Umbilical cord (tissue), 1 donor: ENCODE measurements at regions not wholly inside any gene's neighbourhood (a gene's known extent, or its start where the extent isn't known, plus 50 kb on each side); places are given as distances from the start of the nearest gene placed in this dataset.

Source experiments
- DNase-seq: peaks from one replicate; pipeline ENCODE4 v3.0.0-alpha.2; 2015; ENCODE audit warnings: low spot score

DNA sequence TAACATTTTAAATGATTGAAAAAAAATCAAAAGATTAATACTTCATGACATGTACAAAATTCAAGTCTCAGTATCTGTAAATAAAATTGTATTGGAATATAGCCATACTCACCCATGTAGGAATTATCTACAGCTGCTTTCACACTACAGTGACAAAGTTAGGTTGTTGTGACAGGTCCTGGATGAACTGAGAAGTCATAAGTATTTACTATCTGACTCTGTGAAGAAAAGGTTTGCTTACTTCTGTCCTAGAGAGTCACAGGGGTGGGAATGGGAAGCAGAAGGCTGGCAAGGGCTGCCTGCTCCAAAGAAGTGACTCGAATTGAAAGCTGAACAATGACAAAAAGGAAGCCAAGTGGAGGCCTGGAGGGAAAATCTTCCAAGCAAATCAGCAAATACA lies 155.2 kb downstream of the SLC30A10 start:
- DNase-seq, result no peak

DNA sequence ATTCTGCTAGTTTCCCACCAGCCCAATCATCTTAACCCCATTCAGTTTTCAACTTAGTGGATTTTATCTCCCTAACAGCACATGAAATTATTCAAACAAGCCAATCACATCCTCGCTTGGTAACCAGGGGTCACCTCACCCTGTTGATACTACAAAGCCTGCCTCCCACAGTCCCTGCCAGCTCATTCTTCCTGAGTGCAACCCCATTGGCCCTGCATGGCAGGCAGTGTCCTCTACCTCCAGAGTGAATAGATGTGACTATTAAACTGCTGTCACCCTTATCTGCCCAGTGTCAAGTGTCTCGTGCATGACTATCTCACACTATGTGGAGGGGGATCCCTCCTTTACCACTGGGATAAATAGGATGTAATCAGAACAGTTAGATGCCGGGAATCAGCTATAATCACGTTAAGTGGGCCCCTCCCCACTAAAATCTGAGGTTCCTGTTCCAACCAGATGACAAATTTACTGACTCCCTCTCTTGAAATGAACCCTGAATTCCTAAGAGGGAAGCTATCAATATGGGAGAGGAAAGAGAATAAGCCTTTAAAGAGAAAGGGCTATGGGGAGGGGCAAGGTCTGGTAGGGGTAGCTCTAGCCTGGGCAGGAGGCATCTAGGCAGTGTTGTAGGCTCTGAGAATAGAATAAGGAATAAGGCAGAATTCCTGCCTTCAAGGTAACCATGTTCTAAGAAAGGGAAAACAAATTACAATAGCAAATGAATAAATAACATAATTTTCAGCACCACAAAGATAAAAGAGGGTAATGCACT lies 155.9 kb downstream of the SLC30A10 start:
- DNase-seq, result no peak

DNA sequence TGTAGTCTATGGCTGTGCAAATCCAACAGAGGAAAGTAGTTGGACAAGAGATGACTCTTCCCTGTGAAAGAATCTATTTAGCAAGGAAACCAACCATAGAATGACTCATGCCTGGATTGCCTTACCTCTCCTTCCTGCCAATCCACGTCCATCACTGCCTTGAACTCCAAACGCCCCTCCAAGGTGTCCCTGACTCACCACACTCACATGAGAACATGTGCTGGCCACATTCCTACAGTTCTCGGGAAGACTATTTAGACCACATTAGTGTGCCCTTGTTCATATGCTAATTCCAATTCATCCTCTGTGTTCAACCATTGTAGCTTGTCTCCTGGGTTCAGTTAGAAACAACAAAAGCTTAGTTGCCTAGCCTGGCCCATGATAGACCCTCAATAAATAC lies 157.3 kb downstream of the SLC30A10 start:
- no peak for DNase-seq

DNA sequence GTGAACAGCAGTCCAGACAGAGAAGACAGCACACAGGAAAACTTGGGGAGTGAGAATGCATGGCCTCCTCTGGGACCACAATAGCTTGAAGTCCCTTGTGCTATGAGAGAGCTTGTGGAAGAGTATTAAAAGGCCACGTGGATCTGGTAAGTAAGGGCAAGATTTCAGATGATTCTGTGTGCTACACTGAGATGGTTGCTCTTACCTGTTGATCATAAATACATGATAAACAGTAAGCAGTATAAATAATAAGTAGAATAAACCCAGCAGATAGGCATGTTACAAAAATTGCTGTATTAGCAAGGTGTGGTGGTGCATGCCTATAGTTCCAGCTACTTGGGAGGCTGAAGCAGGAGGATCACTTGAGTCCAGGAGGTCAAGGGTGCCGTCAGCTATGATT lies 150.4 kb upstream of the ZC3H11B start:
- DNase-seq, result no peak

DNA sequence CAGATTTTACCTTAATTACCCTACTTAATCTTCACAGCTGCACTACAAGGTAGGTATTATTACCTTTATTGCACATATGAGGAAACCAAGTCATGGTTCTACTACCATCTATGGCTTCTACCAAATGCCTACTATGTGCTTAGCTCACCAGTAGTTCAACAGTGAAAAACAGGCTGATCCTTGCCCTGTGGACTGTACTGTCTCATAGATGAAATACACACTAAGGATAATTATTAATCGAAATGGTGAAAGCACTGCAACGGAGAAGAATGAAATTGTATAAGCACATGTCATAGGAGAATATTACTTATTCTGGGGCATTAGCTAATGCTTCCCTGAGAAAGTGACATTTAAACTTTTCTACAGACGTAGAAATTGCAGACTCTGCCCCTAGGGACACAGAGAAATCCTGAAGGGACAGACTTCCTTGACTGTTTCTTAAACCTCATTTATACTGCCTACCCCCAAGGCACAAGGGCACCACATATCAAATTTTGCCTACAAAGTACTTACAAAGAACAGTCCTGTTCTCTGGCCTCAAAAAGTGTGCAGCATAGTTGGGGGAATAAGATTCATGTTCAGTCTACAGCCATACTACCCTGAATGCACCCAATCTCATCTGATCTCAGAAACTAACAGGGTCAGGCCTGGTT lies 148.4 kb upstream of the ZC3H11B start:
- DNase-seq, result no peak

DNA sequence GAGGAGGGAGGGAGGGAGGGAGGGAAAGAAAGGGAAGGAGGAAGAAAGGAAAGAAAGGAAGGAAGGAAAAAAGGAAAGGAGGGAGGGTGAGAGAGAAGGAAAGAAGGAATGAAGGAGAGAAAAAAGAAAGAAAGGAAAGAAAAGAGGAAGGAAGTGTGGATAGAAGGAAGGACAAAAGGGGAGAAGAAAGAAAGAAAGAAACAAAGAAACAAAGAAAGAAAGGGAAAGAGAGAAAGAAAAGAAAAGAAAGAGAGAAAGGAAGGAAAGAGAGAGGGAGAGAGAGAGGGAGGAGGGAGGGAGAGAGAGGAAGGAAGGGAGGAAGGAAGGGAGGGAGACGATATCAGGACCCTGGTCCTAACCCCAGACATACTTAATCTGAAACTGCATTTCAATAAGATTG lies 146.2 kb upstream of the ZC3H11B start:
- no peak for DNase-seq

DNA sequence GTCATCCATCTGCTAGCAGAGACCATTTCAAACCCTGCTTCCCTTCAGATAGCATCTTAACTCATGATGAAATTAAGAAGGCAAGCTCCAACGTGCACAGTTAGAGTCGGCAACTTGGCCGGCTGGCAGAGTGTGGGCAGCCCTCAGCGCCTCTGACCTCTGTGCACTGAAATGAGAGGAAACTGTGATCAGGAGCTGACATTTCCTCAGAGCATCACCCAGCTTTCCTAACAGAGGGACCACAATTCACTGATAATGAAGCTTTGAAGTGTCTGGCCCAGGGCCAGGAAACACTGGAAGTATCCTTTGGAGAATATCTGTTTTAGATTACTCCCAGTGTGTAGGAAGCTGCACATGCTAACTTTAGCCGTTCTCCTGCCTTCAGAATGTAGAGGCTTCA lies 145.0 kb upstream of the ZC3H11B start:
- peak; percentile 89 for DNase-seq

DNA sequence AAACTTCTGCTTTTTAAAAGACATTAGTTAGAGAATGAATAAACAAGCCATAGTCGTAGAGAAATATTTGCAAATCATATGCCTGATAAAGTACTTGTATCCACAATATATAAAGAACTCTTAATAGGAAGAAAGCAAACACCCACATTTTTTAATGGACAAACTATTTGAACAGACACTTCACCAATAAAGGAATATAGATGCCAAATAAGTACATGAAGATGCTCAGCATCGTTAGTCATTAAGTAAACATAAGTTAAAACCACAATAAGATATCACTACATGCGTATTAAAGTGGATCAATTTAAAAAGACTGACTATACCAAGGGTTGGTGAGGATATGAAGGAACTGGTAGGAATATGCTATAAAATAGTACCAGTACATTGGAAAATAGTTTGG lies 142.3 kb upstream of the ZC3H11B start:
- DNase-seq, result no peak

DNA sequence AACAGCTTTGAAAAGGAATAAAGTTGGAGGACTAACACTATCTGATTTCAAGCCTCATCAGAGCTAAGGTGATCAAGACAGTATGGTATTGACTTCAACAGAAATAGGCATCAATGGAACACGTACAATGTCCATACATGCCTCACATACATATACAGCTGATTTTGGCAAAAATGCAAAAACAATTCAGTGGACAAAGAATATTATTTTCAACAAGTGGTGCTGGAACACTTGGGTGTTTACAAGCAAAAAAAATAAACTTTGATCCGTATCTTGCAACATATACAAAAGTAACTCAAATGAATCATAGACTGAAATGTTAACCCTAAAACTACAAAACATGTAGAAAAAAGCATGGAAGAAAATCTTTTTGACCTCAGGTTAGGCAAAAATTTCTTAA lies 141.9 kb upstream of the ZC3H11B start:
- DNase-seq, result no peak

DNA sequence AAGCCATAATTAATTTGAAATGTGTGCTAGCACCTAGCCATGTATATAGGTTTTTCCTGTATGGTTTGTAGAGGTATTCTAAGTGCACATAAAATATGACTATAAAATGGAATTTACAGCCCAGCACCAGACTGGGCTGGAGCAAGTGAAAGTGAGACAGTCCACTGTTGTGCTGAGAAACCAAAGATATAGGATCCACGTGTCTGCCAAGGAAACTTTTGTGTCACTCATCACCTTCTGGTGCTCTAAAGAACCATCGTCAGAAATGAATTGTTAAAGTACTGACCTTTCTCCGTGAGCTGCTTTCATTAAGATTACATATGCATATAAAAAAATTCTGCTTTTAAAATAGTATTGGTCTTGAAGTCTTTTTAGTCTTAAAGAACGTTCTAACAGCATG lies 141.0 kb upstream of the ZC3H11B start:
- DNase-seq, result no peak

DNA sequence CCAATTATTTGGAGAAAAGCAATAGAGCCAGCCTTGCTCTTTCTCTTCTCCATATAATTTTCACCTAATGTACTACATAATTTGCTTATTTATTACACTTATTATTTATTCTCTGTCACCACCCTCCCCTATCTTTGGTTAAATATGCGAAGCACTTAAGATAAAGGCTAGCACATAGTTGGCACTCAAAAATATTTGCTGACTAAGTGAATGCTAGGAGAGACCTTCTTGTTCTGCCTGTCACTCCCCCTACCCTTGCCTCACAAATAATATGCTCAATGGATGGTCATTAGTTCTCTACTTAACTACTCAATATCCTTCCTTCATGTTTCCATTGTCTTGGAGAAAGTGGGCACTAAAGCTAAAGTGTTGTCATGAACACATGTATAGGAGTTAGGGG lies 139.7 kb upstream of the ZC3H11B start:
- DNase-seq, result no peak

DNA sequence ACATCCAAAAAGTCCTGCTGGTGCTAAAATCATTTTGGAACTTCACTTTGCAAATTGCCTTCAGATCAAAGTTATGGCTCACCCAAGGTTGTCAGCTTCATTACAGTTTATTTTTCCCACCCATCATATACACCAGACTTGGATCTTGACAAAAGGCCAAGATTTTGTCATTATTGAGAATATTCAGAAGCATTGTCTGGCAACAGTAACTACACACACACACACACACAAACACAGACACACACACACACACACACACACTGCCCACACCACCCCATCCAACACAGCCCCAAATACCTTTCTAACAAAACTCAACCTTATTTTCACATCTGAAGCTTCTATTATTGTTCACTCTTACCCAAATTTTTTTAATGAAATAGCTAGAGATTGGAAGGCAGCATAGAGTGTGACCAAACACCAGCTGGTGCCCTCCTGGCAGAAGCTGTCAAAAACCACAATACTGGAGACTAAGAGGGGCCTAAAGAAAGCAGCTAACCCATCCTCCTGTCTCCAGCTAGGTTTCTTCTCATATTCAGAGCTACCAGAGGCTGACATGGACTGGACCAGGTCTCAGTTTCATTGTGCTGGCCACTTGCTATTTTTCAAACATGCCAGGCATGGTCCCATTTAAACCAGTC lies 139.1 kb upstream of the ZC3H11B start:
- no peak for DNase-seq

DNA sequence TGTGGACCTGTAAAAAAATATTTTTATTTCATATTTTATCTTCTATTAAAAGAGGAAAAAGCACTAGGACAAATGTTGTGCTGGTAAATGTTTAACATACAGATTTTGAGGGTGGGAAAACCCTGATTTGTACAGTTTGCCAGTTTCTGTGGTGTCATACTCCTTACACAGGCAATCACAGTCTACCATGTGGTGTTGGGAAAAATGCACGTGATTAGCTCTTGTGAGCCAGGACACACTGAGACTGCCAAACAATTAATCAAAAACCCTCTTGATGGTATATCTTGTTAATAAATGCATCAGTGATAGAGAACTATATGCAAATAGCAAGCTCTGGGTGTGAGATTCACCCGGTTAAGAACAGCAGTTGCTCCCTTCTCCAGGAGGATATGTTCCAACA lies 136.5 kb upstream of the ZC3H11B start:
- no peak for DNase-seq

DNA sequence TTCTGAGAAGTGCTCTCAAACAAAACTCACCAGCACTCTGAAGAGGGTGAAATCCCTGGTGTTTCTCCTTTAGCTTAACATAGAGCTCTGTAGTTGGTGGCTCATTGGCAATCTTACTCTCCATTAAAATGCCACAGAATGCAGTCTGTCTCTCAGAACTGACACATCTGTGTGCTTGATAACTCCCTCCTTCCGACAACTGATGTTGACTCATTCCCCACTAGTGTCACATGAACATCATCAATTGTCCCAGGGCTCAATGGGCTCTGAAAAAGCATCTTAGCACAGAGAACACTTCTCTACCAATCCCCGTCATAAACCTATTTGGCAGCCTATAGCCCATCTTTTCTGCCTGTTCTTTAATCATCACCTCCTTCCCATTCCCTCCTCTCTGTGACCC lies 133.2 kb upstream of the ZC3H11B start:
- DNase-seq, result no peak

DNA sequence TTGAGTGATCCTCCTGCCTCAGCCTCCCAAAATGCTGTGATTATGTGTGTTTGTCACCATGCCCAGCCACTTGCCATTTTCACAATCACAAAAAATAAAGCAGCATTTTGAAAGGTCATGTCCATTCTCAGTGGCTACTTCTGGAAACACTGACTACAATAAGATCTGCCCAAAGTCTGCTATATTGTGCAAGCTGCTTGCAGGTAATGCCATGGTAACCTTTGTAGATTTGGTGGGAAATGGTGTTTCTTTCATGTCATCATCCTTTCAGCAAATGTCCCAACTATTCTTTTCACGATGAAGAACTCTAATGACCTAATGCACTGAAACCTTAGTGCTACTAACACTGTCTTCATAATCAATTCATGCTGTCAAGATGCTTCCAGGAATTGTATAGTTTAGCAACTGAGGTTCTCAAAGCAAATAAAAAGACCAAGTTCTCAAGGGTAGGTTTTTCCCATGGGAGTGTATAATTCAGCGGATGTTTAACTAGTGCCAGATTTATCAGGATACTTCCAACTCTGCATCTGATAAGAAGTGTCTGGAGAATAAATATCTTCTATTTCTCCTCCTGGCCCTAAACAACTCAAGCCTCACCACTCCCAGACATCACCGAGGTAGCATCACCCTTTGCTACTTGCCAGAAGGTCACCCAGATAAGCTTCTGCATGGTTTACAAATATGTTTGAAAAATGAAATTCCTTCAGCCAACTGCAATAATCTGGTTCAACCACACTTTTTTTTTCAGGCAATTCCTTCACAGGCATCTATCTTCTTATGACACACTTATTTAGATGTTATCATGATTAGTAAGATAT lies 132.0 kb upstream of the ZC3H11B start:
- DNase-seq, result no peak

DNA sequence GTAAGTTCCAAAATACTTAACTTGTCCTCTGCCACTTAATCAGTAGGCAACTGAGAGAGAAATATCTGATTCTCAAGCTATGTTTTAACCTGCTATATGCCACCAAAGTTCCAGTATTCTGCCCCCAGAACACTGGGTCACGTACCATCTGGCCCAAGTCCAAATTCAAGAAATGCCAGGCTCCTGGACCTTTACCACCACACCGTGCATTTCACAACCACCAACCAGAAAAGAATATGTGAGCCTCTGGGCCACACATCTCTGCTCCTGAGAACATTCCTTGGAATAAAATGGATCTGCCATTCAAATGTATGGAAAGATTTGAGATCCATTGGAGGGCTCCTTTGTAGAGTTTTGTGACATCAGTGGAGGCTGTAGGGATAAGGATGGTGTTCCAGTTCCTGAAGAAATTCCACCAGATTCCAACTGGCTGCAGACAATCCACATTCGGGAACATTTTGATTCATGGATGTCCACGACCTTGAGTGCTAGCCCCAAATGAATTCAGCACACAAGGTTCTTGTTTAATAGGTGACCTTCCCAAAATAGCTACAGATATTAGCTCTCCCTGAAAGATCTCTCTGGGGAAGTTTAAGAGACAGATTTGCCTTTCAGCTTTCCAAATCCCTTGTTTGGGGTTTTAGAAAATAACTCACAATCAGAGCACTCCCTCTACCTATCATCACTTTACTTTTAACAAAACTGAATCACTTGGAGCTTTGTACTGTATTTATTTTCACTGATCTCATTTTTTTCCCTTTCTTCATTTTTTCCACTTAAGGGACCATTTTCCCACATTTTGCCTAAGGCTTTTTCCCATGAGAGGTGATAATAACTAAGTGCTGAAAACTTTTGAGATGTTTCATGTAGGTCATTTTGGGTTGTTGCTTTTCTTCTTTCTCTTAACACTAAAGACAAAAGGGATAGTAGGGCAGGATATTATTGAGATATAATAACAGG lies 128.4 kb upstream of the ZC3H11B start:
- no peak for DNase-seq

DNA sequence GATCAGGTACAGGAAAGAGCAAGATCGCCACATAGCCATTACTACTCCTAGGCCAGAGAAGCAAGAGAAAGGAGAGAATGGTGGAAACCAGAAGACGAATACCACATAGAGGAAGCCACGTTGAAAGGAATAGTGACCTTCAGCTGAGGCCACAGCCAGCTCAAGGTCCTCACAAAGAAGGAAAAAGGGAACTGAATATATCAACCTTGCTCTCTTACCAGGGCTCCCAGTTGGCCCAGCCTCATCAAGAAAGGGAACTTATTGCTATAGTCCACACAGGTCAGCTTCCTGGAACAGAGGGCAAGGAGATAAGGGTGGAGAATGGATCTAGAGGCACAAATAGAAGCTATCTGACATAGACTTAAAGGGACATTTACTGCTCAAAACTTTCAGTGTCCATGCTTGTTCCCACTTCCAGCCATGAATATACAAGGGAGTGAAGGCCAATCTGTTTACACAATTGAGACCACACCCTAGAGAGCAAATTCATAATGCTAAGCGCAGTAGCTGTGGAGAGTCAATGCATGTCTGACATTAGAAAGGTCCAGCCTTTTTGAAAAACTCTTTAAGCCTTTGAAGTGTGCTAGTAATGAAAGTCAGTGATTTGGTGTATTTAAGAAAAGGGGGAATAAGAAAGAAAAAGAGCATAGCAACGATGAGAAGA lies 120.7 kb upstream of the ZC3H11B start:
- DNase-seq, result no peak

DNA sequence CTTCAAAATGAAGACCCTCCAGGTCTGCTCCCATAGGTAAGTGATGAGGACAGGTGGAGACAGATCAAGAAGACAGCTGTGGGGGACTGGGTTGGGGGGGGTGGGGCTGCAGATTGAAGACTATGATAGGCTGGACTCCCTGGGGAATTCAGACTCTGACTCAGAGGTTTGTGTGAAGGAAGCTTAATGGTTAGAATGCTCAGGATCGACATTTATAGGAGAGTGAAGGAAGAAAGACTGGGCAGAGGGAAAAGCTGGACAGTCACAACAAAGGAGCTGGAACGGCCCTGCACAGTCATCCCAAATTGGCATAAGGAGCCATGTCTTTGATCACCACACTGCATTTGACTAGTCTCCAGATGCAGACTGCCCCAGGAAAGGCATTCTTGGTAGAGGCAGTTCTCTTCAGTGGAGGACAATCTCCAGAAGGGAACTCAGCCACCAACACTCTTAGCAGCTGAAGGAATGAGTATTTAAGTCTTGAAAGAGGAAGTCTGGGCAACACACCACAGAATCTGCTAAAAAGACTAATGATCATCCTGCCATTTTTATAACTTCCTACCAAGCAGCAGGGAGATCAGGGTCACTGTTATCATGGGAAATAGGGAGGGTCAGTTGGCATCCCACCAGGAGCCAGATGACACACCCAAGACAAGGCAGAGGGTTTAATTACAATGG lies 120.0 kb upstream of the ZC3H11B start:
- DNase-seq, result no peak

DNA sequence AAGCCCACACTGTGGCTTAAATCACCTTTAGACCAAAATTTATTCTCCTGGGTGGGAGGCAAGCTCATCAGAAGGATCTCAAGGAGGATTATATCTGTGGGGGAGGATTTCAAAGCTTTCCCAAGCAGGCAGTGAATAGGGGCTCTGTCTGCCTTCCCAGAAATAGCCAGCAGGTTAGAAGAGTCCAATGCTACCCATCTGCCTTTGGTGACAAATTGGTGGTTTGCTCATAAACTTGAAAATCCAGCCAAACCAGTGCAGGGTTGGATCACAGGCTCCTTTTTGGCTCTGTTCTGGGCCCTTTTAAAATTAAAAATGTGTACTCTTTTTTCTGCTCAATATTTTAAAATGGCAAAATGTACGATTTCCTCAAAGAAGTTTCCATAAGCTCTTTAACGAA lies 118.9 kb upstream of the ZC3H11B start:
- no peak for DNase-seq
